ENCODE measurements at regions not wholly inside any gene's neighbourhood (a gene's known extent, or its start where the extent isn't known, plus 50 kb on each side); places are given as distances from the start of the nearest gene placed in this dataset.

GRCh38 chr5:93281980-93282772, 298.8 kb downstream of the NR2F1-AS1 start:
- TF ChIP-seq POLR2A (IDR thresholded peaks at IDR 0.05), result no peak
- no peak for TF ChIP-seq CTCF (IDR thresholded peaks at IDR 0.05)
